H9 (cell line): ENCODE measurements at regions not wholly inside any gene's neighbourhood (a gene's known extent, or its start where the extent isn't known, plus 50 kb on each side); places are given as distances from the start of the nearest gene placed in this dataset.

ENCODE experiments used
- DNase-seq: peaks from one replicate; pipeline ENCODE4 v3.0.0-alpha.2; 2017
- H2AFZ ChIP-seq: one replicate; pipeline ENCODE4 v1.6.1; 2013; ENCODE audit warnings: mild to moderate bottlenecking, low read length, control low read depth, moderate library complexity
- H2AK5ac ChIP-seq: 2 replicates; pipeline ENCODE4 v1.6.1; 2013; ENCODE audit warnings: low read length, control low read depth, mixed read lengths; ENCODE audit not compliant: insufficient read length
- H2BK120ac ChIP-seq: one replicate; pipeline ENCODE4 v1.6.1; 2013; ENCODE audit warnings: low read depth, mild to moderate bottlenecking, low read length, control low read depth, inconsistent platforms; ENCODE audit not compliant: poor library complexity, severe bottlenecking
- H2BK12ac ChIP-seq: 2 replicates; pipeline ENCODE4 v1.6.1; 2013; ENCODE audit warnings: low read length, control low read depth, mixed read lengths, low read depth; ENCODE audit not compliant: insufficient read length
- H2BK15ac ChIP-seq: 2 replicates; pipeline ENCODE4 v1.6.1; 2013; ENCODE audit warnings: low read depth, low read length, control low read depth
- H2BK20ac ChIP-seq: one replicate; pipeline ENCODE4 v1.6.1; 2013; ENCODE audit warnings: low read depth, mild to moderate bottlenecking, low read length, control low read depth, inconsistent platforms; ENCODE audit not compliant: poor library complexity, severe bottlenecking
- H2BK5ac ChIP-seq: 2 replicates; pipeline ENCODE4 v1.6.1; 2013; ENCODE audit warnings: low read length, control low read depth, mixed read lengths; ENCODE audit not compliant: insufficient read length
- H3K14ac ChIP-seq: 2 replicates; pipeline ENCODE4 v1.6.1; 2013; ENCODE audit warnings: low read length, control low read depth; ENCODE audit not compliant: insufficient read depth
- H3K18ac ChIP-seq: 2 replicates; pipeline ENCODE4 v1.6.1; 2013; ENCODE audit warnings: low read depth, mild to moderate bottlenecking, mixed read lengths, low read length, control low read depth; ENCODE audit not compliant: insufficient read length
- H3K23ac ChIP-seq: 2 replicates; pipeline ENCODE4 v1.6.1; 2013; ENCODE audit warnings: low read length, control low read depth, mixed read lengths, low read depth; ENCODE audit not compliant: insufficient read length
- H3K23me2 ChIP-seq: 2 replicates; pipeline ENCODE4 v1.6.1; 2013; ENCODE audit warnings: low read depth, mild to moderate bottlenecking, mixed read lengths, low read length, control low read depth; ENCODE audit not compliant: insufficient read length, poor library complexity, severe bottlenecking
- H3K27ac ChIP-seq: 2 replicates; pipeline ENCODE4 v1.5.1; 2013; ENCODE audit warnings: low read length, control low read depth, mixed read lengths, low read depth; ENCODE audit not compliant: insufficient read length
- H3K27me3 ChIP-seq: 2 replicates; pipeline ENCODE4 v1.6.1; 2013; ENCODE audit warnings: low read length, control low read depth, inconsistent platforms; ENCODE audit not compliant: insufficient read depth
- H3K4ac ChIP-seq: 2 replicates; pipeline ENCODE4 v1.6.1; 2013; ENCODE audit warnings: low read depth, mild to moderate bottlenecking, control low read depth, inconsistent platforms, low read length, moderate library complexity
- H3K4me1 ChIP-seq: 2 replicates; pipeline ENCODE4 v1.6.1; 2013; ENCODE audit warnings: low read length, control low read depth, inconsistent platforms; ENCODE audit not compliant: insufficient read depth
- H3K4me2 ChIP-seq: 2 replicates; pipeline ENCODE4 v1.6.1; 2013; ENCODE audit warnings: low read length, control low read depth, mixed read lengths; ENCODE audit not compliant: insufficient read length, insufficient read depth
- H3K56ac ChIP-seq: 2 replicates; pipeline ENCODE4 v1.6.1; 2013; ENCODE audit warnings: low read depth, mild to moderate bottlenecking, mixed read lengths, low read length, control low read depth; ENCODE audit not compliant: insufficient read length
- H3K79me1 ChIP-seq: 2 replicates; pipeline ENCODE4 v1.6.1; 2013; ENCODE audit warnings: low read depth, mild to moderate bottlenecking, moderate library complexity, low read length, control low read depth, inconsistent platforms; ENCODE audit not compliant: insufficient read depth, poor library complexity, severe bottlenecking
- H3K79me2 ChIP-seq: 2 replicates; pipeline ENCODE4 v1.6.1; 2013; ENCODE audit warnings: low read length, control low read depth, inconsistent platforms; ENCODE audit not compliant: insufficient read depth
- H3K9ac ChIP-seq: 2 replicates; pipeline ENCODE4 v1.6.1; 2013; ENCODE audit warnings: low read length, control low read depth, mixed read lengths; ENCODE audit not compliant: insufficient read length; ENCODE audit errors: extremely low read depth
- H3K9me3 ChIP-seq: one replicate; pipeline ENCODE4 v1.6.1; 2013; ENCODE audit warnings: low read depth, low read length, inconsistent platforms; ENCODE audit not compliant: control insufficient read depth
- H3T11ph ChIP-seq: one replicate; pipeline ENCODE4 v1.6.1; 2013; ENCODE audit warnings: mild to moderate bottlenecking, low read length, control low read depth, inconsistent platforms
- H4K20me1 ChIP-seq: one replicate; pipeline ENCODE4 v1.6.1; 2013; ENCODE audit not compliant: control insufficient read depth, insufficient read length, insufficient read depth
- H4K5ac ChIP-seq: 2 replicates; pipeline ENCODE4 v1.6.1; 2013; ENCODE audit warnings: low read depth, mild to moderate bottlenecking, mixed read lengths, low read length, control low read depth; ENCODE audit not compliant: insufficient read length
- H4K8ac ChIP-seq: replicated peaks from 2 replicates; pipeline ENCODE4 v1.6.1; 2013; ENCODE audit warnings: low read length, control low read depth, mixed read lengths, low read depth; ENCODE audit not compliant: insufficient read length
- H4K91ac ChIP-seq: 2 replicates; pipeline ENCODE4 v1.6.1; 2013; ENCODE audit warnings: low read depth, mild to moderate bottlenecking, moderate library complexity, mixed read lengths, low read length, control low read depth; ENCODE audit not compliant: insufficient read length
- H3K27ac Mint-ChIP-seq, 3 experiments: 2 replicates in 2 of 3; 3 replicates in 1 of 3; pipeline ENCODE4 v1.8.0; 2020 to 2021; ENCODE audit warnings: mixed read lengths in 3 of 3, mild to moderate bottlenecking in 1 of 3, moderate library complexity in 1 of 3
- H3K27me3 Mint-ChIP-seq: 2 replicates; pipeline ENCODE4 v1.8.0; 2021; ENCODE audit warnings: low read depth, mild to moderate bottlenecking, moderate library complexity, mixed read lengths
- H3K36me3 Mint-ChIP-seq, 3 experiments: 2 replicates in 2 of 3; 3 replicates in 1 of 3; pipeline ENCODE4 v1.8.0; 2020 to 2021; ENCODE audit warnings: low read depth in 3 of 3, mixed read lengths in 3 of 3; ENCODE audit not compliant: insufficient read depth in 1 of 3
- H3K4me1 Mint-ChIP-seq, 2 experiments: 2 replicates each; pipeline ENCODE4 v1.8.0; 2020; ENCODE audit warnings: mixed read lengths in 2 of 2
- H3K4me3 Mint-ChIP-seq, 2 experiments: 2 replicates in 1 of 2; 3 replicates in 1 of 2; pipeline ENCODE4 v1.8.0; 2020 to 2021; ENCODE audit warnings: mild to moderate bottlenecking in 2 of 2, mixed read lengths in 2 of 2, moderate library complexity in 1 of 2
- H3K9me3 Mint-ChIP-seq, 2 experiments: 2 replicates in 1 of 2; 3 replicates in 1 of 2; pipeline ENCODE4 v1.8.0; 2020; ENCODE audit warnings: mild to moderate bottlenecking in 2 of 2, mixed read lengths in 2 of 2, moderate library complexity in 1 of 2
- CTCF ChIP-seq: fragments of 200-600 bp; sonication (generic); conservative IDR thresholded peaks from 3 replicates; pipeline ENCODE4 v1.8.0; 2021; ENCODE audit warnings: antibody characterized with exemption, mild to moderate bottlenecking

GRCh38 chr1:48120621-48121020 is 101.9 kb upstream of the SLC5A9 start:
- H3K14ac ChIP-seq: no peak overlapping the region
- no peaks in the 10 kb centered on the region for H3K79me2 ChIP-seq
- no peak overlapping the region for H2AFZ ChIP-seq
- no peak for TF ChIP-seq CTCF
- H3K23ac ChIP-seq: no peak overlapping the region
- H3K4me2 ChIP-seq: no peak overlapping the region
- H3K9me3 ChIP-seq: no peaks in the 10 kb centered on the region
- no peak overlapping the region for H2BK20ac ChIP-seq
- H4K5ac ChIP-seq: no peak overlapping the region
- no peak overlapping the region for H2AK5ac ChIP-seq
- no peak overlapping the region for H2BK12ac ChIP-seq
- DNase-seq: no peak
- no peak overlapping the region for H3T11ph ChIP-seq
- no peak overlapping the region for H4K8ac ChIP-seq
- no peak overlapping the region for H3K4ac ChIP-seq
- no peaks in the 10 kb centered on the region for H3K4me1 ChIP-seq
- no peak overlapping the region for H4K91ac ChIP-seq
- no peaks in the 10 kb centered on the region for H3K27me3 ChIP-seq
- Mint-ChIP-seq H3K4me1 (no peaks in the 10 kb centered on the region), H3K27ac (no peak overlapping the region), H3K27me3 (peaks cover 1% of the 10 kb centered on the region; the same call in 1 of the 2 replicates), H3K36me3 (no peaks in the 10 kb centered on the region; a peak in 1 of 7 replicates), H3K9me3 (no peaks in the 10 kb centered on the region; a peak in 1 of 5 replicates), H3K4me3 (no peak overlapping the region)
- H2BK120ac ChIP-seq: no peak overlapping the region
- no peaks in the 10 kb centered on the region for H4K20me1 ChIP-seq
- no peak overlapping the region for H3K18ac ChIP-seq
- no peak overlapping the region for H3K27ac ChIP-seq
- no peak overlapping the region for H3K56ac ChIP-seq
- H3K9ac ChIP-seq: no peak overlapping the region
- H3K23me2 ChIP-seq: no peaks in the 10 kb centered on the region
- no peaks in the 10 kb centered on the region for H3K79me1 ChIP-seq
- no peak overlapping the region for H2BK15ac ChIP-seq
- H2BK5ac ChIP-seq: no peak overlapping the region
